Left lung (tissue), 4 donors: ENCODE measurements at regions not wholly inside any gene's neighbourhood (a gene's known extent, or its start where the extent isn't known, plus 50 kb on each side); places are given as distances from the start of the nearest gene placed in this dataset.

Experiments used
- ATAC-seq: fragments of 200-7000 bp; cut with Tn5 transposase; one replicate; pipeline ENCODE4 v1.9.1; 2020; ENCODE audit warnings: moderate library complexity
- DNase-seq, 4 donors: peaks; one replicate each; pipeline ENCODE4 v3.0.0-alpha.2; 2013 to 2020
- H3K27ac ChIP-seq, 2 donors: fragments of 200-600 bp; sonication (generic) in 1 of 2; one replicate each; pipeline versions ENCODE4 v1.5.0 to v1.8.0; 2020 to 2021
- H3K27me3 ChIP-seq, 2 donors: fragments of 200-600 bp; sonication (generic) in 1 of 2; one replicate each; pipeline versions ENCODE4 v1.5.0 to v1.8.0; 2020 to 2021
- H3K36me3 ChIP-seq, 2 donors: fragments of 200-600 bp; sonication (generic) in 1 of 2; one replicate each; pipeline versions ENCODE4 v1.5.0 to v1.8.0; 2020 to 2021
- H3K4me1 ChIP-seq, 2 donors: fragments of 200-600 bp; one replicate each; pipeline ENCODE4 v1.8.0; 2021
- H3K4me3 ChIP-seq, 2 donors: fragments of 200-600 bp; sonication (generic) in 1 of 2; one replicate each; pipeline versions ENCODE4 v1.5.0 to v1.8.0; 2020 to 2021; ENCODE audit warnings: mild to moderate bottlenecking in 1 of 2
- H3K9me3 ChIP-seq, 2 donors: fragments of 200-600 bp; sonication (generic) in 1 of 2; one replicate each; pipeline versions ENCODE4 v1.5.0 to v1.8.0; 2020 to 2021
- intact Hi-C, 2 donors: fragments of 100-400 bp; cut with DNase I; formaldehyde crosslinking; loops; one replicate each; pipeline versions ENCODE4 v1.11.2 to v1.14.2; 2022
- TF ChIP-seq, protein P1 (sequence below), 2 donors: fragments of 200-600 bp; sonication (generic) in 1 of 2; IDR thresholded peaks; one replicate each; pipeline versions ENCODE4 v1.5.0 to v1.8.0; 2021; ENCODE audit warnings: antibody characterized with exemption in 2 of 2
- donor health status: DM: no; HTN: yes; CAD: no.
- donor health status: DM: no; HTN: no; CAD: no.

- no peaks in the 10 kb centered on the region for H3K9me3 ChIP-seq
Observed at GRCh38 chr14:34036319-34036766, 85.5 kb upstream of the EGLN3 start.

GRCh38 chr14:34035934-34036250 is 85.0 kb upstream of the EGLN3 start:
- ATAC-seq (no peak), DNase-seq (no peak)
- intact Hi-C loops: no loop called here
- Histone ChIP-seq H3K4me1 (peaks cover 0 to 4% of the 10 kb centered on the region in 2 donors), H3K4me3 (no peak overlapping the region), H3K9me3 (no peaks in the 10 kb centered on the region), H3K27ac (no peak overlapping the region), H3K36me3 (no peaks in the 10 kb centered on the region), H3K27me3 (no peaks in the 10 kb centered on the region)
- TF ChIP-seq, protein P1, sequence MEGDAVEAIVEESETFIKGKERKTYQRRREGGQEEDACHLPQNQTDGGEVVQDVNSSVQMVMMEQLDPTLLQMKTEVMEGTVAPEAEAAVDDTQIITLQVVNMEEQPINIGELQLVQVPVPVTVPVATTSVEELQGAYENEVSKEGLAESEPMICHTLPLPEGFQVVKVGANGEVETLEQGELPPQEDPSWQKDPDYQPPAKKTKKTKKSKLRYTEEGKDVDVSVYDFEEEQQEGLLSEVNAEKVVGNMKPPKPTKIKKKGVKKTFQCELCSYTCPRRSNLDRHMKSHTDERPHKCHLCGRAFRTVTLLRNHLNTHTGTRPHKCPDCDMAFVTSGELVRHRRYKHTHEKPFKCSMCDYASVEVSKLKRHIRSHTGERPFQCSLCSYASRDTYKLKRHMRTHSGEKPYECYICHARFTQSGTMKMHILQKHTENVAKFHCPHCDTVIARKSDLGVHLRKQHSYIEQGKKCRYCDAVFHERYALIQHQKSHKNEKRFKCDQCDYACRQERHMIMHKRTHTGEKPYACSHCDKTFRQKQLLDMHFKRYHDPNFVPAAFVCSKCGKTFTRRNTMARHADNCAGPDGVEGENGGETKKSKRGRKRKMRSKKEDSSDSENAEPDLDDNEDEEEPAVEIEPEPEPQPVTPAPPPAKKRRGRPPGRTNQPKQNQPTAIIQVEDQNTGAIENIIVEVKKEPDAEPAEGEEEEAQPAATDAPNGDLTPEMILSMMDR (IDR thresholded peaks at IDR 0.05): no peak

More at GRCh38 chr14:34036319-34036766, 85.5 kb upstream of the EGLN3 start:
- TF ChIP-seq, protein P1 (IDR thresholded peaks at IDR 0.05): no peak
- peak in 2 of 4 donors; percentile 65 to 82 for DNase-seq
- Histone ChIP-seq H3K4me3 (no peak overlapping the region), H3K27me3 (no peaks in the 10 kb centered on the region), H3K4me1 (peaks cover 0 to 4% of the 10 kb centered on the region in 2 donors), H3K36me3 (no peaks in the 10 kb centered on the region), H3K27ac (no peak overlapping the region)
- peak; percentile 26 for ATAC-seq
- intact Hi-C loops: no loop called here

DNA sequence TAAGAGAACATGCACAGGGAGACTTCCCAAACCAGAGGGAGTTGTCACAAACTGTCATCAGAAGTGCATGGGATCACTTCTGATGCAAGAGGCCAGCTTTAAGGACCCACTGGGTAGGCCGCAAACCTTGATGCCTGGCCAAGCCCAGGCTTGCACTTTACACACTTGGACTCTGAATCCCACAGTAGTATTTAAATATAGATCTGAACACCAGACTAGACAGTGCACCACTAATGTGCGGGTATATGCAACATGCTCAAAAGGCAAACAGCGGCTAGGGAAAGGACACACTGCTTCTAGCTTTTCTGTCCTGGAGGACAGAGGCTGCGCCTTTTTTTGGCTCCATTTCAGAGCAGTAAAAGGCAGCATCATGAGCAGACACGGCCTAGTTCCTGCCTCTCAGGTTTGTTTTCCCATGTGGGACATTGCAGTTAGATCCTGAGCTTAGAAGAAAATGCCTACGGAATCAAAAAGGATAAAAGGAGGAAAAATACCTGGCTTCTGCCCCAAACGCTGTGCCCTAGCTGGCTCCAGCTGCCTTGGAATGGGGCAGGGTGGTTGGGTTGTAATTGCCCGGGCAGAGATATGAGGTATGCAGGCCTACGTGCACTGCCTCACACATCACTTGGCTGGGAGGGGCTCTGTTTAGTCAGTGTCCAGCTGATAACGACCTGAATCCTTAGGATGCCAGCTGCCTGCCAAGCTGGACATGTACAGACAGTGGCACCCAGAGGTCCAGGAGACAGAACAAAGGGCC is 84.5 kb upstream of the EGLN3 start:
- Histone ChIP-seq H3K36me3 (no peaks in the 10 kb centered on the region), H3K27ac (no peak overlapping the region), H3K9me3 (no peaks in the 10 kb centered on the region), H3K27me3 (no peaks in the 10 kb centered on the region), H3K4me1 (peaks cover 0 to 4% of the 10 kb centered on the region in 2 donors), H3K4me3 (no peak overlapping the region)
- ATAC-seq (no peak), DNase-seq (no peak)
- intact Hi-C loops: no loop called here
- TF ChIP-seq, protein P1 (IDR thresholded peaks at IDR 0.05): no peak

DNA sequence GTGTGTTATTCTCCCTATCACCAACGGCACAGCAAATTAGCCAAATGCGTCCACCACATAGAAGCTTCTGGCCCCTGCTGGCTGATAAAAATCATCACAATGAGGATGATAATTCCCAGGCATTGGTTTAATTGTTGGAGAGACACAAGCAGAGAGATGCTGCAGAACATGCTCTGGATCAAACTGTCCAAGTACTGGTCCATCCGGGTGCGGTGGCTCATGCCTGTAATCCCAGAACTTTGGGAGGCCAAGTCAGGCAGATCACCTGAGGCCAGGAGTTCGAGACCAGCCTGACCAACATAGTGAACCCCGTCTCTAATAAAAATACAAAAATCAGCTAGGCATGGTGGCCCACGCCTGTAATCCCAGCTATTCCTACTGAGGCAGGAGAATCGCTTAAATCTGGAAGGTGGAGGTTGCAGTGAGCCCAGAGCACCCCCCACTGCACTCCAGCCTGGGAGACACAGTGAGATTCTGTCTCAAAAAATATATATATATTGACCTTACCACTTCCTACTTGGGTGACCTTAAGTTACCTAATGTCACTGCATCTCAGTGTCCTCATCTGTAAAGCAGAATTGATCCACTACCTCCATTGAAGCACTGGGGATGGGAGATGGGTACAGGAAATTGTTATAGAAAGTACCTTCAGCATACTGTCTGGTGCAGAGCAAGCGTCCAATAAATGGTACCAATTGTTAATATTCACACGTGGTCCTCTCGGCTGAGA is 83.7 kb upstream of the EGLN3 start:
- no peak overlapping the region for H3K4me3 ChIP-seq
- no peaks in the 10 kb centered on the region for H3K27me3 ChIP-seq
- TF ChIP-seq, protein P1 (IDR thresholded peaks at IDR 0.05): no peak
- DNase-seq: no peak
- no peak overlapping the region for H3K27ac ChIP-seq
- no peak for ATAC-seq
- H3K9me3 ChIP-seq: no peaks in the 10 kb centered on the region
- intact Hi-C loops: no loop called here
- H3K4me1 ChIP-seq: peaks cover 0 to 4% of the 10 kb centered on the region in 2 donors
- no peaks in the 10 kb centered on the region for H3K36me3 ChIP-seq

- Histone ChIP-seq H3K36me3 (no peaks in the 10 kb centered on the region), H3K4me3 (no peak overlapping the region), H3K27me3 (no peaks in the 10 kb centered on the region), H3K4me1 (peaks cover 0 to 4% of the 10 kb centered on the region in 2 donors), H3K27ac (no peak overlapping the region), H3K9me3 (no peaks in the 10 kb centered on the region)
- DNase-seq (no peak), ATAC-seq (no peak)
- TF ChIP-seq, protein P1 (IDR thresholded peaks at IDR 0.05): no peak
- intact Hi-C loops: no loop called here
Observed at GRCh38 chr14:34032720-34033119, 81.8 kb upstream of the EGLN3 start.
